Keratinocyte (primary cell): ENCODE measurements at regions not wholly inside any gene's neighbourhood (a gene's known extent, or its start where the extent isn't known, plus 50 kb on each side); places are given as distances from the start of the nearest gene placed in this dataset.

Experiments
- DNase-seq: peaks from one replicate; pipeline ENCODE4 v3.0.0-alpha.2; 2011; ENCODE audit warnings: low read depth, missing footprints, low spot score
- FAIRE-seq: peaks from 2 replicates; lab custom pipeline; 2011; peaks lifted over from hg19 to GRCh38; lab: Jason Lieb, UNC
- H2AFZ ChIP-seq: 2 replicates; pipeline ENCODE4 v1.6.0; 2012; ENCODE audit warnings: low read length, control low read depth, inconsistent platforms; ENCODE audit not compliant: control insufficient read depth
- H3K27ac ChIP-seq: 2 replicates; pipeline ENCODE4 v1.5.1; 2011; ENCODE audit warnings: low read length; ENCODE audit not compliant: control insufficient read depth, insufficient read depth
- H3K27me3 ChIP-seq: 3 replicates; pipeline ENCODE4 v1.6.0; 2011; ENCODE audit warnings: low read length; ENCODE audit not compliant: control insufficient read depth, insufficient read depth; ENCODE audit errors: extremely low read depth
- H3K36me3 ChIP-seq, 2 experiments: 2 replicates in 1 of 2; 3 replicates in 1 of 2; pipeline ENCODE4 v1.5.1; 2011; ENCODE audit warnings: low read length in 2 of 2, mild to moderate bottlenecking in 1 of 2; ENCODE audit not compliant: control insufficient read depth in 2 of 2, insufficient read depth in 2 of 2; ENCODE audit errors: extremely low read depth in 1 of 2
- H3K4me1 ChIP-seq: 3 replicates; pipeline ENCODE4 v1.5.1; 2011; ENCODE audit warnings: low read length; ENCODE audit not compliant: control insufficient read depth, insufficient read depth; ENCODE audit errors: extremely low read depth
- H3K4me2 ChIP-seq: 3 replicates; pipeline ENCODE4 v1.6.0; 2011; ENCODE audit warnings: low read depth, low read length; ENCODE audit not compliant: control insufficient read depth, insufficient read depth; ENCODE audit errors: extremely low read depth
- H3K4me3 ChIP-seq, 3 experiments: fragments of 200-600 bp in 1 of 3; sonication (generic) in 1 of 3; 2 replicates in 2 of 3; 3 replicates in 1 of 3; pipeline ENCODE4 v1.5.1; 2011 to 2016; ENCODE audit warnings: low read length in 3 of 3, mild to moderate bottlenecking in 3 of 3, control low read depth in 2 of 3, inconsistent platforms in 1 of 3, low read depth in 1 of 3, mixed read lengths in 1 of 3, mixed run types in 1 of 3, moderate library complexity in 1 of 3; ENCODE audit not compliant: control insufficient read depth in 2 of 3, insufficient read depth in 2 of 3; ENCODE audit errors: extremely low read depth in 1 of 3
- H3K79me2 ChIP-seq: 2 replicates; pipeline ENCODE4 v1.6.0; 2012; ENCODE audit warnings: low read length; ENCODE audit not compliant: control insufficient read depth, insufficient read depth
- H3K9ac ChIP-seq: 3 replicates; pipeline ENCODE4 v1.6.0; 2011; ENCODE audit warnings: low read length; ENCODE audit not compliant: control insufficient read depth, insufficient read depth; ENCODE audit errors: extremely low read depth
- H3K9me1 ChIP-seq: 3 replicates; pipeline ENCODE4 v1.6.0; 2011; ENCODE audit warnings: low read length; ENCODE audit not compliant: control insufficient read depth, insufficient read depth; ENCODE audit errors: extremely low read depth
- H3K9me3 ChIP-seq: 2 replicates; pipeline ENCODE4 v1.5.1; 2012; ENCODE audit warnings: low read depth, low read length; ENCODE audit not compliant: control insufficient read depth
- H4K20me1 ChIP-seq: 3 replicates; pipeline ENCODE4 v1.6.0; 2011; ENCODE audit warnings: low read length; ENCODE audit not compliant: control insufficient read depth, insufficient read depth; ENCODE audit errors: extremely low read depth
- EZH2 ChIP-seq: IDR thresholded peaks from one replicate; pipeline ENCODE4 v1.6.1; 2012; ENCODE audit warnings: inconsistent platforms, mild to moderate bottlenecking, low read length, moderate library complexity
- dilution Hi-C: fragments of 300-500 bp; cut with MboI; formaldehyde crosslinking; loops from one replicate; pipeline ENCODE4 v1.7.0; 2020; ENCODE audit warnings: low sequenced_read_pairs; ENCODE audit not compliant: extremely low pct_ligation_motif_present
- TF ChIP-seq, protein P1 (sequence below), 3 experiments: IDR thresholded peaks in 1 of 3; conservative IDR thresholded peaks in 1 of 3; optimal IDR thresholded peaks in 1 of 3; 2 replicates in 2 of 3; 3 replicates in 1 of 3; pipeline versions ENCODE3 to v1.5.1; 2011; ENCODE audit warnings: low read length in 3 of 3, mild to moderate bottlenecking in 3 of 3, moderate library complexity in 2 of 3, control low read depth in 1 of 3, inconsistent platforms in 1 of 3; ENCODE audit not compliant: insufficient read depth in 2 of 3; ENCODE audit errors: extremely low read depth in 1 of 3

DNA sequence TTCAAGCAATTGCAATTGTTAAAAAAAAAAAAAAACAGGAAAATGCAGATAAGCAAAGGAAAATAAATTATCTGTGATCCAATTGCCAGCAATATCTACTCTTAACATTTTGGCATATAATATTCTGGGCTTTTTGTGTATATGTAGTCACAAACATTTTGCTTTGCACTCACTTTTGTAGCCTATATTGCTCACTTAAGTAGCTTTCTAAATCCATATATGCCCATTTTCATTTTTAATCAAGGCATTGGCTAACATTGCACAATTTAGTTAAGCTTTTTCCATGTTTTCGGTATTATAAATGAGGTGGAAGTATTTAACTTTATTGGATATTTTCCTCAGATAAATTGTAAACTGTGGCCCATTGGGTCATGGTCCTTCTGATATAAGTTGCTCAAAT, 466.3 kb upstream of the ATP2B1 start:
- FAIRE-seq: no peak

DNA sequence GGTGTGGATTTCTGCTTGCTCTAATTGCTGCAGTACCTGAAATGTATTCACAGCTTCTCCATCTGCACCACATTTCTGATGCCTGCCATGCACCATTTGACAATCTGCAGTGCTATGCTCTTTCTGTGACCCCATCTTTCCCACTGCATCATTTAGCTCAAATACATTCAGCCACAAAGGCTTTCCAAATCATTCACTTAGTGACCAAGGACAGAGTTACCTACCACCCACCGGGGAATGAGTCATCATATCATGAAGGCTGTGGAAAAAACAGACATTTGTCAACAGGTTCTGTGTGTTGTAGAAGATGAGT, 465.5 kb upstream of the ATP2B1 start:
- Histone ChIP-seq H4K20me1 (no peaks in the 10 kb centered on the region), H3K36me3 (no peaks in the 10 kb centered on the region), H3K4me2 (no peak overlapping the region), H3K27me3 (no peaks in the 10 kb centered on the region), H3K27ac (no peak overlapping the region), H3K4me1 (no peaks in the 10 kb centered on the region), H3K9ac (no peak overlapping the region), H3K9me3 (no peaks in the 10 kb centered on the region), H3K79me2 (no peaks in the 10 kb centered on the region), H3K9me1 (no peaks in the 10 kb centered on the region), H3K4me3 (no peak overlapping the region), H2AFZ (no peak overlapping the region)
- no peak for FAIRE-seq
- dilution Hi-C loops: no loop called here
- TF ChIP-seq, protein P1, sequence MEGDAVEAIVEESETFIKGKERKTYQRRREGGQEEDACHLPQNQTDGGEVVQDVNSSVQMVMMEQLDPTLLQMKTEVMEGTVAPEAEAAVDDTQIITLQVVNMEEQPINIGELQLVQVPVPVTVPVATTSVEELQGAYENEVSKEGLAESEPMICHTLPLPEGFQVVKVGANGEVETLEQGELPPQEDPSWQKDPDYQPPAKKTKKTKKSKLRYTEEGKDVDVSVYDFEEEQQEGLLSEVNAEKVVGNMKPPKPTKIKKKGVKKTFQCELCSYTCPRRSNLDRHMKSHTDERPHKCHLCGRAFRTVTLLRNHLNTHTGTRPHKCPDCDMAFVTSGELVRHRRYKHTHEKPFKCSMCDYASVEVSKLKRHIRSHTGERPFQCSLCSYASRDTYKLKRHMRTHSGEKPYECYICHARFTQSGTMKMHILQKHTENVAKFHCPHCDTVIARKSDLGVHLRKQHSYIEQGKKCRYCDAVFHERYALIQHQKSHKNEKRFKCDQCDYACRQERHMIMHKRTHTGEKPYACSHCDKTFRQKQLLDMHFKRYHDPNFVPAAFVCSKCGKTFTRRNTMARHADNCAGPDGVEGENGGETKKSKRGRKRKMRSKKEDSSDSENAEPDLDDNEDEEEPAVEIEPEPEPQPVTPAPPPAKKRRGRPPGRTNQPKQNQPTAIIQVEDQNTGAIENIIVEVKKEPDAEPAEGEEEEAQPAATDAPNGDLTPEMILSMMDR (optimal IDR thresholded peaks at IDR 0.05 in 1 of 3, IDR thresholded peaks at IDR 0.05 in 1 of 3, conservative IDR thresholded peaks at IDR 0.05 in 1 of 3; ENCODE audit: extremely low read depth in 1 of 3, insufficient read depth in 2 of 3, low read length in 3 of 3): no peak
- TF ChIP-seq EZH2: no peak
- no peak for DNase-seq

More for the DNA sequence above, 466.3 kb upstream of the ATP2B1 start:
- H2AFZ ChIP-seq: no peak overlapping the region
- H3K9me1 ChIP-seq: no peaks in the 10 kb centered on the region
- no peak overlapping the region for H3K9ac ChIP-seq
- dilution Hi-C loops: no loop called here
- no peak overlapping the region for H3K4me3 ChIP-seq
- H3K4me2 ChIP-seq: no peak overlapping the region
- no peaks in the 10 kb centered on the region for H3K79me2 ChIP-seq
- DNase-seq: no peak
- H3K36me3 ChIP-seq: no peaks in the 10 kb centered on the region
- TF ChIP-seq, protein P1 (optimal IDR thresholded peaks at IDR 0.05 in 1 of 3, IDR thresholded peaks at IDR 0.05 in 1 of 3, conservative IDR thresholded peaks at IDR 0.05 in 1 of 3; ENCODE audit: extremely low read depth in 1 of 3, insufficient read depth in 2 of 3, low read length in 3 of 3): no peak
- no peaks in the 10 kb centered on the region for H4K20me1 ChIP-seq
- H3K4me1 ChIP-seq: no peaks in the 10 kb centered on the region
- H3K27me3 ChIP-seq: no peaks in the 10 kb centered on the region
- H3K9me3 ChIP-seq: no peaks in the 10 kb centered on the region
- H3K27ac ChIP-seq: no peak overlapping the region
